GM12878 (cell line): ENCODE measurements at regions not wholly inside any gene's neighbourhood (a gene's known extent, or its start where the extent isn't known, plus 50 kb on each side); places are given as distances from the start of the nearest gene placed in this dataset.

ENCODE experiments used
- EP300 ChIP-seq, 2 experiments: fragments of 150-350 bp in 1 of 2; IDR thresholded peaks; 2 replicates each; pipeline ENCODE4 v1.6.1; 2011 to 2012; ENCODE audit warnings: low read depth in 2 of 2, low read length in 2 of 2, borderline replicate concordance in 1 of 2, improper control_type of control experiment in 1 of 2, inconsistent platforms in 1 of 2; ENCODE audit not compliant: control insufficient read depth in 1 of 2
- RAD21 ChIP-seq: IDR thresholded peaks from 2 replicates; pipeline ENCODE4 v1.6.1; 2011; ENCODE audit warnings: mild to moderate bottlenecking, low read depth, low read length, moderate library complexity; ENCODE audit not compliant: insufficient read depth
- TAF1 ChIP-seq: IDR thresholded peaks from 2 replicates; pipeline ENCODE4 v1.6.1; 2011; ENCODE audit warnings: mild to moderate bottlenecking, low read depth, low read length, borderline replicate concordance
- YY1 ChIP-seq: IDR thresholded peaks from 2 replicates; pipeline ENCODE4 v1.6.1; 2011; ENCODE audit warnings: low read depth, mild to moderate bottlenecking, low read length
- TF ChIP-seq, protein P1 (sequence below): IDR thresholded peaks from 2 replicates; pipeline ENCODE4 v1.6.1; 2012; ENCODE audit warnings: mild to moderate bottlenecking, low read depth, low read length
- TF ChIP-seq, protein P2 (sequence below), 3 experiments: IDR thresholded peaks in 2 of 3; conservative IDR thresholded peaks in 1 of 3; 2 replicates each; pipeline ENCODE4 v1.5.1; 2011; ENCODE audit warnings: low read depth in 3 of 3, low read length in 3 of 3, mild to moderate bottlenecking in 3 of 3, control low read depth in 2 of 3, moderate library complexity in 2 of 3, inconsistent platforms in 1 of 3, mixed read lengths in 1 of 3; ENCODE audit not compliant: control insufficient read depth in 2 of 3, insufficient read depth in 1 of 3; ENCODE audit errors: extremely low read depth in 1 of 3
- TF ChIP-seq, protein P3 (sequence below): fragments of 450-650 bp; formaldehyde crosslinking; IDR thresholded peaks from 2 replicates; pipeline ENCODE4 v1.4.0; 2022; ENCODE audit warnings: mild to moderate bottlenecking, moderate library complexity

DNA sequence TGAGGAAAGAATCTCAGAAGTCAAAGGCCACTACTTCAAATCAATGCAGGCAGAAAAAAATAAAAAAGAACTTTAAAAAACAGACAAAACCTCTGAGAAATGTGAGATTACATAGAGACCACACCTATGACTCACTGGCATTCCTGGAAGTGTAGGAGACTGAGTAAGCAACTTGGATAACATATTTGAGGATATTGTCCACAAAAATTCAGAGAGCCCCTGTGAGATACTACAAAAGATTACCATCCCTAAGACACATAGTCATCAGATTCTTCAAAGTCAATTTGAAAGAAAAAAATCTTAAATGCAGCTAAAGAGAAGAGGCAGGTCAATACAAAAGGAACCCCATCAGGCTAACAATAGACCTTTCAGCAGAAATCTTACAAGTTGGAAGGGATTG is 887.3 kb downstream of the NTRK3 start:
- TF ChIP-seq, protein P1, sequence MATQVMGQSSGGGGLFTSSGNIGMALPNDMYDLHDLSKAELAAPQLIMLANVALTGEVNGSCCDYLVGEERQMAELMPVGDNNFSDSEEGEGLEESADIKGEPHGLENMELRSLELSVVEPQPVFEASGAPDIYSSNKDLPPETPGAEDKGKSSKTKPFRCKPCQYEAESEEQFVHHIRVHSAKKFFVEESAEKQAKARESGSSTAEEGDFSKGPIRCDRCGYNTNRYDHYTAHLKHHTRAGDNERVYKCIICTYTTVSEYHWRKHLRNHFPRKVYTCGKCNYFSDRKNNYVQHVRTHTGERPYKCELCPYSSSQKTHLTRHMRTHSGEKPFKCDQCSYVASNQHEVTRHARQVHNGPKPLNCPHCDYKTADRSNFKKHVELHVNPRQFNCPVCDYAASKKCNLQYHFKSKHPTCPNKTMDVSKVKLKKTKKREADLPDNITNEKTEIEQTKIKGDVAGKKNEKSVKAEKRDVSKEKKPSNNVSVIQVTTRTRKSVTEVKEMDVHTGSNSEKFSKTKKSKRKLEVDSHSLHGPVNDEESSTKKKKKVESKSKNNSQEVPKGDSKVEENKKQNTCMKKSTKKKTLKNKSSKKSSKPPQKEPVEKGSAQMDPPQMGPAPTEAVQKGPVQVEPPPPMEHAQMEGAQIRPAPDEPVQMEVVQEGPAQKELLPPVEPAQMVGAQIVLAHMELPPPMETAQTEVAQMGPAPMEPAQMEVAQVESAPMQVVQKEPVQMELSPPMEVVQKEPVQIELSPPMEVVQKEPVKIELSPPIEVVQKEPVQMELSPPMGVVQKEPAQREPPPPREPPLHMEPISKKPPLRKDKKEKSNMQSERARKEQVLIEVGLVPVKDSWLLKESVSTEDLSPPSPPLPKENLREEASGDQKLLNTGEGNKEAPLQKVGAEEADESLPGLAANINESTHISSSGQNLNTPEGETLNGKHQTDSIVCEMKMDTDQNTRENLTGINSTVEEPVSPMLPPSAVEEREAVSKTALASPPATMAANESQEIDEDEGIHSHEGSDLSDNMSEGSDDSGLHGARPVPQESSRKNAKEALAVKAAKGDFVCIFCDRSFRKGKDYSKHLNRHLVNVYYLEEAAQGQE = no peak
- TF ChIP-seq YY1 = no peak
- TF ChIP-seq TAF1 = no peak
- TF ChIP-seq, protein P2, sequence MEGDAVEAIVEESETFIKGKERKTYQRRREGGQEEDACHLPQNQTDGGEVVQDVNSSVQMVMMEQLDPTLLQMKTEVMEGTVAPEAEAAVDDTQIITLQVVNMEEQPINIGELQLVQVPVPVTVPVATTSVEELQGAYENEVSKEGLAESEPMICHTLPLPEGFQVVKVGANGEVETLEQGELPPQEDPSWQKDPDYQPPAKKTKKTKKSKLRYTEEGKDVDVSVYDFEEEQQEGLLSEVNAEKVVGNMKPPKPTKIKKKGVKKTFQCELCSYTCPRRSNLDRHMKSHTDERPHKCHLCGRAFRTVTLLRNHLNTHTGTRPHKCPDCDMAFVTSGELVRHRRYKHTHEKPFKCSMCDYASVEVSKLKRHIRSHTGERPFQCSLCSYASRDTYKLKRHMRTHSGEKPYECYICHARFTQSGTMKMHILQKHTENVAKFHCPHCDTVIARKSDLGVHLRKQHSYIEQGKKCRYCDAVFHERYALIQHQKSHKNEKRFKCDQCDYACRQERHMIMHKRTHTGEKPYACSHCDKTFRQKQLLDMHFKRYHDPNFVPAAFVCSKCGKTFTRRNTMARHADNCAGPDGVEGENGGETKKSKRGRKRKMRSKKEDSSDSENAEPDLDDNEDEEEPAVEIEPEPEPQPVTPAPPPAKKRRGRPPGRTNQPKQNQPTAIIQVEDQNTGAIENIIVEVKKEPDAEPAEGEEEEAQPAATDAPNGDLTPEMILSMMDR (IDR thresholded peaks at IDR 0.05 in 2 of 3, conservative IDR thresholded peaks at IDR 0.05 in 1 of 3; ENCODE audit: control insufficient read depth in 2 of 3, extremely low read depth in 1 of 3, insufficient read depth in 1 of 3, low read depth in 3 of 3, low read length in 3 of 3) = no peak
- no peak for TF ChIP-seq EP300 (IDR thresholded peaks at IDR 0.05; ENCODE audit: borderline replicate concordance in 1 of 2, control insufficient read depth in 1 of 2, low read depth in 2 of 2, low read length in 2 of 2)
- TF ChIP-seq, protein P3, sequence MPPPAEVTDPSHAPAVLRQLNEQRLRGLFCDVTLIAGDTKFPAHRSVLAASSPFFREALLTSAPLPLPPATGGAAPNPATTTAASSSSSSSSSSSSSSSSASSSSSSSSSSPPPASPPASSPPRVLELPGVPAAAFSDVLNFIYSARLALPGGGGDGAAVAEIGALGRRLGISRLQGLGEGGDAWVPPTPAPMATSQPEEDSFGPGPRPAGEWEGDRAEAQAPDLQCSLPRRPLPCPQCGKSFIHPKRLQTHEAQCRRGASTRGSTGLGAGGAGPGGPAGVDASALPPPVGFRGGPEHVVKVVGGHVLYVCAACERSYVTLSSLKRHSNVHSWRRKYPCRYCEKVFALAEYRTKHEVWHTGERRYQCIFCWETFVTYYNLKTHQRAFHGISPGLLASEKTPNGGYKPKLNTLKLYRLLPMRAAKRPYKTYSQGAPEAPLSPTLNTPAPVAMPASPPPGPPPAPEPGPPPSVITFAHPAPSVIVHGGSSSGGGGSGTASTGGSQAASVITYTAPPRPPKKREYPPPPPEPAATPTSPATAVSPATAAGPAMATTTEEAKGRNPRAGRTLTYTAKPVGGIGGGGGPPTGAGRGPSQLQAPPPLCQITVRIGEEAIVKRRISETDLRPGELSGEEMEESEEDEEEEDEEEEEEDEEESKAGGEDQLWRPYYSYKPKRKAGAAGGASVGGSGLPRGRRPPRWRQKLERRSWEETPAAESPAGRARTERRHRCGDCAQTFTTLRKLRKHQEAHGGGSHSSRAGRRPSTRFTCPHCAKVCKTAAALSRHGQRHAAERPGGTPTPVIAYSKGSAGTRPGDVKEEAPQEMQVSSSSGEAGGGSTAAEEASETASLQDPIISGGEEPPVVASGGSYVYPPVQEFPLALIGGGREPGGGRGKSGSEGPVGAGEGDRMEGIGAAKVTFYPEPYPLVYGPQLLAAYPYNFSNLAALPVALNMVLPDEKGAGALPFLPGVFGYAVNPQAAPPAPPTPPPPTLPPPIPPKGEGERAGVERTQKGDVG (CRISPR knock-in tag) = no peak
- TF ChIP-seq RAD21 = no peak
